H1 (cell line): ENCODE measurements at regions not wholly inside any gene's neighbourhood (a gene's known extent, or its start where the extent isn't known, plus 50 kb on each side); places are given as distances from the start of the nearest gene placed in this dataset.

Source experiments
- BRCA1 ChIP-seq: IDR thresholded peaks from 2 replicates; pipeline ENCODE4 v1.6.1; 2012; ENCODE audit warnings: low read depth, low read length, improper control_type of control experiment
- CEBPB ChIP-seq: IDR thresholded peaks from 2 replicates; pipeline ENCODE4 v1.6.1; 2012; ENCODE audit warnings: low read depth, low read length
- MAX ChIP-seq: IDR thresholded peaks from 2 replicates; pipeline ENCODE4 v1.6.1; 2012; ENCODE audit warnings: inconsistent platforms
- NRF1 ChIP-seq: IDR thresholded peaks from 2 replicates; pipeline ENCODE4 v1.6.1; 2011; ENCODE audit warnings: mild to moderate bottlenecking, low read depth, low read length, improper control_type of control experiment
- SP1 ChIP-seq: IDR thresholded peaks from 2 replicates; pipeline ENCODE4 v1.6.1; 2011; ENCODE audit warnings: low read depth, low read length
- TAF1 ChIP-seq: IDR thresholded peaks from 2 replicates; pipeline ENCODE4 v1.6.1; 2011; ENCODE audit warnings: mild to moderate bottlenecking, low read depth, low read length
- TAF7 ChIP-seq: optimal IDR thresholded peaks from 2 replicates; pipeline ENCODE3; 2011; ENCODE audit warnings: low read depth, mild to moderate bottlenecking, inconsistent platforms, low read length, moderate library complexity, borderline replicate concordance
- TEAD4 ChIP-seq: IDR thresholded peaks from 2 replicates; pipeline ENCODE4 v1.6.1; 2012; ENCODE audit warnings: low read depth, low read length, inconsistent platforms, mixed read lengths

- TF ChIP-seq NRF1 (no peak), SP1 (no peak), CEBPB (no peak), TAF1 (no peak), BRCA1 (no peak), TEAD4 (no peak), MAX (no peak), TAF7 (no peak)
These were observed 116.8 kb upstream of the NAP1L1 start (continued) for GRCh38 chr12:76201316-76201715.
